K562 (cell line): ENCODE measurements at regions not wholly inside any gene's neighbourhood (a gene's known extent, or its start where the extent isn't known, plus 50 kb on each side); places are given as distances from the start of the nearest gene placed in this dataset.

Experiments
- PHF20 ChIP-seq: fragments of 450-650 bp; IDR thresholded peaks from 2 replicates; pipeline ENCODE4 v1.6.1; 2018; ENCODE audit not compliant: partially characterized antibody
- ZNF764 ChIP-seq: fragments of 250-450 bp; sonication (Bioruptor Pico); IDR thresholded peaks from 2 replicates; pipeline ENCODE4 v1.4.0; 2020; ENCODE audit warnings: low read depth, mild to moderate bottlenecking, moderate library complexity
- TF ChIP-seq, protein P1 (sequence below), 2 experiments: fragments of 450-650 bp in 1 of 2; sonication (generic) in 1 of 2; formaldehyde crosslinking in 1 of 2; IDR thresholded peaks; 2 replicates each; pipeline versions ENCODE4 v1.7.1 to v1.9.0; 2016 to 2022; ENCODE audit warnings: inconsistent platforms in 1 of 2, mild to moderate bottlenecking in 1 of 2, missing genetic modification reagents in 1 of 2

DNA sequence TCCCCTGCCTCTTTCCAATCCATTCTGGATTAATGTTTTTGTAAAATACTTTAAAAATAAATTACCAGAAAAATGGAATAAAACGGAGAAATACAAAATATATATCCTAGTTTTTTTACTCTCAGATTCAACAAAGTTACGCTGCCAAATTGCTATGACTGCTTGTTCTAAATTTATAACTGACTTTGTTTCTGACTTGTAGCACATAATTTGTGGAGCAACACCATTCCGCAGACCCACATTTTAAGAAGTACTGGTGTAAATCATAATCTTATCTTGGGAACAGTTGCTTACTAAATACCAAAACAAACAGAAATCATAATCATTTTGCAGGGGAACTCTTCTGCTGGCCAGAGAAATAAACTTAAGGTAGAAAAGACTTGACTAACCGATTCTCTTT is 339.4 kb upstream of the CBLB start (continued):
- no peak for TF ChIP-seq PHF20
- TF ChIP-seq, protein P1, sequence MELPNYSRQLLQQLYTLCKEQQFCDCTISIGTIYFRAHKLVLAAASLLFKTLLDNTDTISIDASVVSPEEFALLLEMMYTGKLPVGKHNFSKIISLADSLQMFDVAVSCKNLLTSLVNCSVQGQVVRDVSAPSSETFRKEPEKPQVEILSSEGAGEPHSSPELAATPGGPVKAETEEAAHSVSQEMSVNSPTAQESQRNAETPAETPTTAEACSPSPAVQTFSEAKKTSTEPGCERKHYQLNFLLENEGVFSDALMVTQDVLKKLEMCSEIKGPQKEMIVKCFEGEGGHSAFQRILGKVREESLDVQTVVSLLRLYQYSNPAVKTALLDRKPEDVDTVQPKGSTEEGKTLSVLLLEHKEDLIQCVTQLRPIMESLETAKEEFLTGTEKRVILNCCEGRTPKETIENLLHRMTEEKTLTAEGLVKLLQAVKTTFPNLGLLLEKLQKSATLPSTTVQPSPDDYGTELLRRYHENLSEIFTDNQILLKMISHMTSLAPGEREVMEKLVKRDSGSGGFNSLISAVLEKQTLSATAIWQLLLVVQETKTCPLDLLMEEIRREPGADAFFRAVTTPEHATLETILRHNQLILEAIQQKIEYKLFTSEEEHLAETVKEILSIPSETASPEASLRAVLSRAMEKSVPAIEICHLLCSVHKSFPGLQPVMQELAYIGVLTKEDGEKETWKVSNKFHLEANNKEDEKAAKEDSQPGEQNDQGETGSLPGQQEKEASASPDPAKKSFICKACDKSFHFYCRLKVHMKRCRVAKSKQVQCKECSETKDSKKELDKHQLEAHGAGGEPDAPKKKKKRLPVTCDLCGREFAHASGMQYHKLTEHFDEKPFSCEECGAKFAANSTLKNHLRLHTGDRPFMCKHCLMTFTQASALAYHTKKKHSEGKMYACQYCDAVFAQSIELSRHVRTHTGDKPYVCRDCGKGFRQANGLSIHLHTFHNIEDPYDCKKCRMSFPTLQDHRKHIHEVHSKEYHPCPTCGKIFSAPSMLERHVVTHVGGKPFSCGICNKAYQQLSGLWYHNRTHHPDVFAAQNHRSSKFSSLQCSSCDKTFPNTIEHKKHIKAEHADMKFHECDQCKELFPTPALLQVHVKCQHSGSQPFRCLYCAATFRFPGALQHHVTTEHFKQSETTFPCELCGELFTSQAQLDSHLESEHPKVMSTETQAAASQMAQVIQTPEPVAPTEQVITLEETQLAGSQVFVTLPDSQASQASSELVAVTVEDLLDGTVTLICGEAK (IDR thresholded peaks at IDR 0.05): no peak
- TF ChIP-seq, protein P1 (CRISPR knock-in tag; IDR thresholded peaks at IDR 0.05): no peak
- TF ChIP-seq ZNF764 (CRISPR knock-in tag): no peak
